ENCODE measurements at regions not wholly inside any gene's neighbourhood (a gene's known extent, or its start where the extent isn't known, plus 50 kb on each side); places are given as distances from the start of the nearest gene placed in this dataset.

- no peaks in the 10 kb centered on the region for H3K27me3 ChIP-seq (replicated peaks; ENCODE audit: insufficient read depth)
- H3K9me3 ChIP-seq = no peaks in the 10 kb centered on the region
- no peak for ATAC-seq (ENCODE audit: insufficient number of reproducible peaks, low FRiP score, low read depth)
- H3K27ac ChIP-seq = no peak overlapping the region
- no peaks in the 10 kb centered on the region for H3K36me3 ChIP-seq
- no peak for DNase-seq (ENCODE audit: low spot score)
- no peaks in the 10 kb centered on the region for H3K4me1 ChIP-seq (ENCODE audit: control insufficient read depth in 1 of 2, low read depth in 2 of 2)
- H3K4me3 ChIP-seq = no peak overlapping the region
- TF ChIP-seq CTCF (IDR thresholded peaks at IDR 0.05) = no peak
Measured at GRCh38 chr1:38526046-38526445, 333.5 kb downstream of the RRAGC start.

- Histone ChIP-seq H3K4me3 (no peak overlapping the region), H3K27ac (no peak overlapping the region), H3K4me1 (ENCODE audit: control insufficient read depth in 1 of 2, low read depth in 2 of 2) (no peaks in the 10 kb centered on the region), H3K9me3 (no peaks in the 10 kb centered on the region), H3K36me3 (no peaks in the 10 kb centered on the region), H3K27me3 (replicated peaks; ENCODE audit: insufficient read depth) (no peaks in the 10 kb centered on the region)
- ATAC-seq (ENCODE audit: insufficient number of reproducible peaks, low FRiP score, low read depth) (no peak), DNase-seq (ENCODE audit: low spot score) (no peak)
- TF ChIP-seq CTCF (IDR thresholded peaks at IDR 0.05) = no peak
Measured at GRCh38 chr1:38525343-38526043, 334.1 kb downstream of the RRAGC start.

GRCh38 chr1:38524025-38524641 lies 335.4 kb downstream of the RRAGC start:
- Histone ChIP-seq H3K36me3 (no peaks in the 10 kb centered on the region), H3K4me1 (ENCODE audit: control insufficient read depth in 1 of 2, low read depth in 2 of 2) (no peaks in the 10 kb centered on the region), H3K27ac (no peak overlapping the region), H3K4me3 (no peak overlapping the region), H3K27me3 (replicated peaks; ENCODE audit: insufficient read depth) (no peaks in the 10 kb centered on the region), H3K9me3 (no peaks in the 10 kb centered on the region)
- DNase-seq (ENCODE audit: low spot score) (no peak), ATAC-seq (ENCODE audit: insufficient number of reproducible peaks, low FRiP score, low read depth) (no peak)
- no peak for TF ChIP-seq CTCF (IDR thresholded peaks at IDR 0.05)

- H3K27ac ChIP-seq = no peak overlapping the region
- H3K9me3 ChIP-seq = no peaks in the 10 kb centered on the region
- H3K4me3 ChIP-seq = no peak overlapping the region
- DNase-seq (ENCODE audit: low spot score) (no peak), ATAC-seq (ENCODE audit: insufficient number of reproducible peaks, low FRiP score, low read depth) (no peak)
- TF ChIP-seq CTCF (IDR thresholded peaks at IDR 0.05) = no peak
- H3K36me3 ChIP-seq = no peaks in the 10 kb centered on the region
- no peaks in the 10 kb centered on the region for H3K27me3 ChIP-seq (replicated peaks; ENCODE audit: insufficient read depth)
- H3K4me1 ChIP-seq (ENCODE audit: control insufficient read depth in 1 of 2, low read depth in 2 of 2) = no peaks in the 10 kb centered on the region
Measured at GRCh38 chr1:38523568-38523939, 336.0 kb downstream of the RRAGC start.

GRCh38 chr1:38522915-38523567 lies 336.5 kb downstream of the RRAGC start:
- no peaks in the 10 kb centered on the region for H3K36me3 ChIP-seq
- ATAC-seq (ENCODE audit: insufficient number of reproducible peaks, low FRiP score, low read depth) (no peak), DNase-seq (ENCODE audit: low spot score) (no peak)
- peaks cover 0 to 2% of the 10 kb centered on the region in 2 donors for H3K4me1 ChIP-seq (ENCODE audit: control insufficient read depth in 1 of 2, low read depth in 2 of 2)
- H3K27ac ChIP-seq = no peak overlapping the region
- H3K27me3 ChIP-seq (replicated peaks; ENCODE audit: insufficient read depth) = no peaks in the 10 kb centered on the region
- TF ChIP-seq CTCF (IDR thresholded peaks at IDR 0.05) = no peak
- no peaks in the 10 kb centered on the region for H3K9me3 ChIP-seq
- H3K4me3 ChIP-seq = no peak overlapping the region

Data from thoracic aorta (tissue), 2 donors.